ENCODE measurements at regions not wholly inside any gene's neighbourhood (a gene's known extent, or its start where the extent isn't known, plus 50 kb on each side); places are given as distances from the start of the nearest gene placed in this dataset.
A peak's percentile ranks its signal among the peaks of the same experiment; 100 is the strongest.

GRCh38 chr22:27372364-27372763 is 429.2 kb downstream of the MN1 start:
- no peaks in the 10 kb centered on the region for H4K20me1 ChIP-seq
- H3K9ac ChIP-seq: no peak overlapping the region
- H3K4me3 ChIP-seq: no peak overlapping the region
- no peaks in the 10 kb centered on the region for H3K36me3 ChIP-seq
- H3K27me3 ChIP-seq: no peaks in the 10 kb centered on the region
- H3K4me2 ChIP-seq: no peak overlapping the region
- peaks cover 7 to 18% (median 11%) of the 10 kb centered on the region in 10 experiments for H3K4me1 ChIP-seq
- TF ChIP-seq Cebpa-rat (IDR thresholded peaks at IDR 0.05): no peak
- no peak overlapping the region for H3K27ac ChIP-seq
- peaks cover 11 to 66% (median 33%) of the 10 kb centered on the region in 11 experiments; a peak in 20 of 22 replicates for H3K9me3 ChIP-seq (replicated peaks in 1 of 11)

- Histone ChIP-seq H3K4me3 (no peak overlapping the region), H4K20me1 (no peaks in the 10 kb centered on the region), H3K27ac (no peak overlapping the region), H3K4me2 (no peak overlapping the region), H3K27me3 (peaks cover 0 to under 1% (median 0%) of the 10 kb centered on the region in 11 experiments; a peak in 1 of 22 replicates), H3K9ac (no peak overlapping the region), H3K36me3 (no peaks in the 10 kb centered on the region), H3K9me3 (replicated peaks in 1 of 11) (peaks cover 11 to 66% (median 33%) of the 10 kb centered on the region in 11 experiments; a peak in 20 of 22 replicates), H3K4me1 (peaks cover 14 to 23% (median 18%) of the 10 kb centered on the region in 10 experiments)
- no peak for TF ChIP-seq Cebpa-rat (IDR thresholded peaks at IDR 0.05)
Measured at GRCh38 chr22:27372969-27373670, 428.4 kb downstream of the MN1 start.

GRCh38 chr22:27377501-27378295 is 423.9 kb downstream of the MN1 start:
- no peak for TF ChIP-seq Cebpa-rat (IDR thresholded peaks at IDR 0.05)
- peaks cover 14 to 54% (median 50%) of the 10 kb centered on the region in 10 experiments for H3K4me1 ChIP-seq
- H3K9me3 ChIP-seq (replicated peaks in 1 of 11): peaks cover 9 to 26% (median 13%) of the 10 kb centered on the region in 11 experiments; a peak in 18 of 22 replicates
- no peaks in the 10 kb centered on the region for H3K36me3 ChIP-seq
- H3K27ac ChIP-seq: no peak overlapping the region; a peak in 1 of 22 replicates
- H3K4me3 ChIP-seq: no peak overlapping the region
- H3K27me3 ChIP-seq: peaks cover 0 to 14% (median 0%) of the 10 kb centered on the region in 11 experiments; a peak in 4 of 22 replicates
- H3K4me2 ChIP-seq: peak overlapping the region; percentile 58 to 91 (median 86)
- peak overlapping the region in 7 of 11 experiments; percentile 1 to 48 (median 26); a peak in 4 of 22 replicates for H3K9ac ChIP-seq
- no peaks in the 10 kb centered on the region for H4K20me1 ChIP-seq

GRCh38 chr22:27378311-27378800 is 423.2 kb downstream of the MN1 start:
- Histone ChIP-seq H3K4me2 (peak overlapping the region; percentile 58 to 91 (median 86)), H3K9ac (peak overlapping the region in 8 of 11 experiments; percentile 1 to 48 (median 24); a peak in 6 of 22 replicates), H3K36me3 (no peaks in the 10 kb centered on the region), H4K20me1 (no peaks in the 10 kb centered on the region), H3K4me3 (peak overlapping the region in 1 of 10 experiments; percentile 26; a peak in 2 of 20 replicates), H3K9me3 (replicated peaks in 1 of 11) (peaks cover 9 to 22% (median 13%) of the 10 kb centered on the region in 11 experiments; a peak in 18 of 22 replicates), H3K27ac (peak overlapping the region in 1 of 11 experiments; percentile 25; a peak in 2 of 22 replicates), H3K4me1 (peaks cover 14 to 61% (median 50%) of the 10 kb centered on the region in 10 experiments), H3K27me3 (peaks cover 0 to 14% (median 0%) of the 10 kb centered on the region in 11 experiments; a peak in 4 of 22 replicates)
- no peak for TF ChIP-seq Cebpa-rat (IDR thresholded peaks at IDR 0.05)

- Histone ChIP-seq H4K20me1 (no peaks in the 10 kb centered on the region), H3K9ac (peak overlapping the region in 5 of 11 experiments; percentile 16 to 48 (median 26); a peak in 2 of 22 replicates), H3K27ac (no peak overlapping the region), H3K36me3 (no peaks in the 10 kb centered on the region), H3K4me3 (0 out of 20 replicates have a peak overlapping the region, but pooled peaks of 1 of the 10 experiments have one; percentile 26), H3K9me3 (replicated peaks in 1 of 11) (peaks cover 9 to 16% (median 13%) of the 10 kb centered on the region in 11 experiments; a peak in 17 of 22 replicates), H3K4me2 (peak overlapping the region; percentile 58 to 91 (median 86)), H3K27me3 (peaks cover 0 to 14% (median 0%) of the 10 kb centered on the region in 11 experiments; a peak in 4 of 22 replicates), H3K4me1 (peaks cover 14 to 62% (median 50%) of the 10 kb centered on the region in 10 experiments)
- TF ChIP-seq Cebpa-rat (IDR thresholded peaks at IDR 0.05): no peak
Measured at GRCh38 chr22:27378995-27379394, 422.6 kb downstream of the MN1 start.

GRCh38 chr22:27380855-27381254 is 420.7 kb downstream of the MN1 start:
- Histone ChIP-seq H3K27me3 (peaks cover 0 to 14% (median 0%) of the 10 kb centered on the region in 11 experiments; a peak in 4 of 22 replicates), H3K27ac (no peak overlapping the region), H3K4me2 (peak overlapping the region in 9 of 11 experiments; percentile 43 to 91 (median 88); a peak in 16 of 22 replicates), H4K20me1 (no peaks in the 10 kb centered on the region), H3K4me3 (no peak overlapping the region), H3K9ac (peak overlapping the region in 2 of 11 experiments; percentile 16 to 19; a peak in 1 of 22 replicates), H3K9me3 (replicated peaks in 1 of 11) (no peaks in the 10 kb centered on the region), H3K36me3 (no peaks in the 10 kb centered on the region), H3K4me1 (peaks cover 14 to 68% (median 54%) of the 10 kb centered on the region in 10 experiments)
- TF ChIP-seq Cebpa-rat (IDR thresholded peaks at IDR 0.05): no peak

GRCh38 chr22:27381552-27381951 is 420.0 kb downstream of the MN1 start:
- Histone ChIP-seq H4K20me1 (no peaks in the 10 kb centered on the region), H3K27ac (no peak overlapping the region), H3K9ac (peak overlapping the region in 3 of 11 experiments; percentile 11 to 19 (median 16); a peak in 2 of 22 replicates), H3K9me3 (replicated peaks in 1 of 11) (no peaks in the 10 kb centered on the region), H3K4me3 (no peak overlapping the region), H3K36me3 (no peaks in the 10 kb centered on the region), H3K27me3 (peaks cover 0 to 19% (median 0%) of the 10 kb centered on the region in 11 experiments; a peak in 4 of 22 replicates), H3K4me2 (peak overlapping the region in 10 of 11 experiments; percentile 27 to 91 (median 87); a peak in 18 of 22 replicates), H3K4me1 (peaks cover 14 to 75% (median 61%) of the 10 kb centered on the region in 10 experiments)
- no peak for TF ChIP-seq Cebpa-rat (IDR thresholded peaks at IDR 0.05)

- H3K9ac ChIP-seq: peak overlapping the region in 1 of 11 experiments; percentile 11; a peak in 1 of 22 replicates
- no peaks in the 10 kb centered on the region for H3K9me3 ChIP-seq (replicated peaks in 1 of 11)
- H3K27me3 ChIP-seq: peaks cover 0 to 22% (median 0%) of the 10 kb centered on the region in 11 experiments; a peak in 4 of 22 replicates
- no peaks in the 10 kb centered on the region for H3K36me3 ChIP-seq
- peaks cover 14 to 81% (median 67%) of the 10 kb centered on the region in 10 experiments for H3K4me1 ChIP-seq
- H4K20me1 ChIP-seq: no peaks in the 10 kb centered on the region
- no peak overlapping the region for H3K27ac ChIP-seq
- TF ChIP-seq Cebpa-rat (IDR thresholded peaks at IDR 0.05): no peak
- peak overlapping the region in 10 of 11 experiments; percentile 27 to 91 (median 87); a peak in 18 of 22 replicates for H3K4me2 ChIP-seq
- no peak overlapping the region for H3K4me3 ChIP-seq
Measured at GRCh38 chr22:27381960-27382742, 419.4 kb downstream of the MN1 start.

All from BLaER1 treated with 17β-estradiol and CSF1 and Interleukin-3, amounts not matched to agents 10 nM and 100 nM (cell line).